ENCODE measurements at regions not wholly inside any gene's neighbourhood (a gene's known extent, or its start where the extent isn't known, plus 50 kb on each side); places are given as distances from the start of the nearest gene placed in this dataset.

DNA sequence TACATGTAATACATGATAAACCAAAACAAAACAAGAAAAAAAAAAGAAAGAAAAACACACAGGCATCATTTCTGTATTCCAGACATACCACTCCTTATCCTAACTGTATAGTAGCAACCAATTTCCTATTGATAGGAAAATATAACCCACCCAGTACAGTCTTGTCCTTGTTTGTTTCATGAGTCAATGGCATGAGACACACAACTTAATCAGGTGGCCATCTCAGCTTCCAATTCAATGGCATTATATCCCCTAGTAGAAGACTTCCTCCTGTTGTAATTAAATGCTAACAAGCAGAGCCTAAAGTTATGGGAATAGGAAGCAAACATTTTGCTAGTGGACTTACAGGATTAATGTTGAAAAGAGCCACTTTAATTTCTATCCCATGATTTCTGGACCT lies 121.0 kb upstream of the NOL4 start:
- Histone ChIP-seq H3K36me3 (ENCODE audit: control insufficient read depth in 2 of 2, insufficient read depth in 2 of 2, low read length in 1 of 2) (no peaks in the 10 kb centered on the region), H3K79me2 (ENCODE audit: control insufficient read depth, insufficient read depth, low read length) (no peaks in the 10 kb centered on the region), H3K9ac (ENCODE audit: control insufficient read depth, insufficient read depth, low read length) (no peak overlapping the region), H2AFZ (ENCODE audit: control insufficient read depth, low read depth, low read length) (no peak overlapping the region), H3K4me2 (ENCODE audit: control insufficient read depth, insufficient read depth) (no peak overlapping the region), H3K27me3 (replicated peaks in 1 of 2; ENCODE audit: control insufficient read depth in 2 of 2, insufficient read depth in 2 of 2, low read length in 1 of 2) (no peaks in the 10 kb centered on the region), H3K4me3 (no peak overlapping the region), H3K9me3 (replicated peaks; ENCODE audit: control insufficient read depth, insufficient read depth, low read length) (no peaks in the 10 kb centered on the region), H3K4me1 (ENCODE audit: control insufficient read depth, insufficient read depth, low read length) (no peaks in the 10 kb centered on the region), H3K27ac (ENCODE audit: control insufficient read depth, insufficient read depth) (no peak overlapping the region), H4K20me1 (ENCODE audit: control insufficient read depth, insufficient read depth) (no peaks in the 10 kb centered on the region)
- TF ChIP-seq SREBF2 (IDR thresholded peaks at IDR 0.05; ENCODE audit: low read length) = no peak
- TF ChIP-seq, protein P1, sequence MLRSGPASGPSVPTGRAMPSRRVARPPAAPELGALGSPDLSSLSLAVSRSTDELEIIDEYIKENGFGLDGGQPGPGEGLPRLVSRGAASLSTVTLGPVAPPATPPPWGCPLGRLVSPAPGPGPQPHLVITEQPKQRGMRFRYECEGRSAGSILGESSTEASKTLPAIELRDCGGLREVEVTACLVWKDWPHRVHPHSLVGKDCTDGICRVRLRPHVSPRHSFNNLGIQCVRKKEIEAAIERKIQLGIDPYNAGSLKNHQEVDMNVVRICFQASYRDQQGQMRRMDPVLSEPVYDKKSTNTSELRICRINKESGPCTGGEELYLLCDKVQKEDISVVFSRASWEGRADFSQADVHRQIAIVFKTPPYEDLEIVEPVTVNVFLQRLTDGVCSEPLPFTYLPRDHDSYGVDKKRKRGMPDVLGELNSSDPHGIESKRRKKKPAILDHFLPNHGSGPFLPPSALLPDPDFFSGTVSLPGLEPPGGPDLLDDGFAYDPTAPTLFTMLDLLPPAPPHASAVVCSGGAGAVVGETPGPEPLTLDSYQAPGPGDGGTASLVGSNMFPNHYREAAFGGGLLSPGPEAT (IDR thresholded peaks at IDR 0.05; ENCODE audit: low read depth) = no peak
- no peak for TF ChIP-seq JUNB (IDR thresholded peaks at IDR 0.05)
- no peak for TF ChIP-seq ATF7 (IDR thresholded peaks at IDR 0.05; ENCODE audit: low read depth)
- no peak for TF ChIP-seq TCF3 (IDR thresholded peaks at IDR 0.05; ENCODE audit: borderline replicate concordance, insufficient read depth, low read depth, low read length)
- no peak for TF ChIP-seq TAF1 (IDR thresholded peaks at IDR 0.05; ENCODE audit: borderline replicate concordance, low read depth, low read length)
- no peak for TF ChIP-seq BACH1 (IDR thresholded peaks at IDR 0.05; ENCODE audit: borderline replicate concordance)
- TF ChIP-seq, protein P2, sequence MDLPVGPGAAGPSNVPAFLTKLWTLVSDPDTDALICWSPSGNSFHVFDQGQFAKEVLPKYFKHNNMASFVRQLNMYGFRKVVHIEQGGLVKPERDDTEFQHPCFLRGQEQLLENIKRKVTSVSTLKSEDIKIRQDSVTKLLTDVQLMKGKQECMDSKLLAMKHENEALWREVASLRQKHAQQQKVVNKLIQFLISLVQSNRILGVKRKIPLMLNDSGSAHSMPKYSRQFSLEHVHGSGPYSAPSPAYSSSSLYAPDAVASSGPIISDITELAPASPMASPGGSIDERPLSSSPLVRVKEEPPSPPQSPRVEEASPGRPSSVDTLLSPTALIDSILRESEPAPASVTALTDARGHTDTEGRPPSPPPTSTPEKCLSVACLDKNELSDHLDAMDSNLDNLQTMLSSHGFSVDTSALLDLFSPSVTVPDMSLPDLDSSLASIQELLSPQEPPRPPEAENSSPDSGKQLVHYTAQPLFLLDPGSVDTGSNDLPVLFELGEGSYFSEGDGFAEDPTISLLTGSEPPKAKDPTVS (IDR thresholded peaks at IDR 0.05; ENCODE audit: low read depth, low read length) = no peak
- no peak for TF ChIP-seq STAT1 (conservative IDR thresholded peaks at IDR 0.05)
- intact Hi-C loops (cut with micrococcal nuclease; ENCODE audit: unreplicated experiment) (no loop called here), in situ Hi-C loops (cut with MboI) (no loop called here)
- FAIRE-seq = no peak
- CTCF ChIA-PET = interaction anchor here (1.2 kb wide), 1 partner anchor 223 kb away, joined by 5 read pairs; no protein-coding TSS in a partner anchor
- RAD21 ChIA-PET (ENCODE audit: unreplicated experiment) = no interaction called here
- SMC1A ChIA-PET (ENCODE audit: uncharacterized antibody, unreplicated experiment) = interaction anchor here (0.6 kb wide), 1 partner anchor 25 kb away, joined by 3 read pairs; no protein-coding TSS in a partner anchor
- no peak for ATAC-seq
- DNase-seq (ENCODE audit: low read depth, low spot score) = no peak
- POLR2A ChIA-PET = no interaction called here
- no TSS peak for BruUV-seq (replicated peaks)

Data from GM12878 (cell line).